GM12878 (cell line): ENCODE measurements at regions not wholly inside any gene's neighbourhood (a gene's known extent, or its start where the extent isn't known, plus 50 kb on each side); places are given as distances from the start of the nearest gene placed in this dataset.

ENCODE experiments used
- ATAC-seq: fragments of 200-7000 bp; cut with Tn5 transposase; 3 replicates; pipeline ENCODE4 v1.9.1; 2020; ENCODE audit warnings: mild to moderate bottlenecking, moderate library complexity
- BruUV-seq: library from RNA; stranded (reverse); fragments of 400-500 nt; replicated peaks from 2 replicates; lab custom pipeline; 2021; lab: Mats Ljungman, UMichigan
- CTCF ChIA-PET: fragments of 300-600 bp; sonication (Branson Sonifier 250); formaldehyde crosslinking; extraction: SDS; loops from one replicate; lab custom pipeline; 2021; ENCODE audit warnings: inconsistent platforms; lab: Yijun Ruan, JAX
- POLR2A ChIA-PET: fragments of 350-600 bp; formaldehyde crosslinking; extraction: SDS; loops from one replicate; lab custom pipeline; 2021; ENCODE audit warnings: inconsistent platforms; lab: Charles Lee
- RAD21 ChIA-PET: fragments of 300-600 bp; sonication (Branson Sonifier 250); formaldehyde crosslinking; loops from one replicate; lab custom pipeline; 2023; ENCODE audit warnings: antibody characterized with exemption; ENCODE audit not compliant: unreplicated experiment; lab: Charles Lee
- SMC1A ChIA-PET: fragments of 300-600 bp; sonication (Branson Sonifier 250); formaldehyde crosslinking; loops from one replicate; lab custom pipeline; 2023; ENCODE audit not compliant: unreplicated experiment, uncharacterized antibody; lab: Charles Lee
- DNase-seq: peaks from one replicate; pipeline ENCODE4 v3.0.0-alpha.2; 2011; ENCODE audit warnings: low read depth, low spot score
- FAIRE-seq: peaks from 3 replicates; lab custom pipeline; 2011; peaks lifted over from hg19 to GRCh38; lab: Jason Lieb, UNC
- H2AFZ ChIP-seq: 2 replicates; pipeline ENCODE4 v1.6.0; 2011; ENCODE audit warnings: low read depth, low read length, control low read depth; ENCODE audit not compliant: control insufficient read depth
- H3K27ac ChIP-seq: 2 replicates; pipeline ENCODE4 v1.5.1; 2011; ENCODE audit warnings: control low read depth; ENCODE audit not compliant: control insufficient read depth, insufficient read depth
- H3K27me3 ChIP-seq, 2 experiments: replicated peaks in 1 of 2; 2 replicates each; pipeline versions ENCODE4 v1.6.0 to v1.6.1; 2011; ENCODE audit warnings: low read length in 1 of 2; ENCODE audit not compliant: control insufficient read depth in 2 of 2, insufficient read depth in 2 of 2
- H3K36me3 ChIP-seq, 2 experiments: 2 replicates each; pipeline ENCODE4 v1.5.1; 2011; ENCODE audit warnings: low read length in 1 of 2; ENCODE audit not compliant: control insufficient read depth in 2 of 2, insufficient read depth in 2 of 2
- H3K4me1 ChIP-seq: 2 replicates; pipeline ENCODE4 v1.6.1; 2011; ENCODE audit warnings: mild to moderate bottlenecking, low read length, moderate library complexity, mixed read lengths; ENCODE audit not compliant: control insufficient read depth, insufficient read depth
- H3K4me2 ChIP-seq: 2 replicates; pipeline ENCODE4 v1.6.0; 2011; ENCODE audit warnings: control low read depth; ENCODE audit not compliant: control insufficient read depth, insufficient read depth
- H3K4me3 ChIP-seq: fragments of 200-600 bp; sonication (generic); 2 replicates; pipeline ENCODE4 v1.5.1; 2016
- H3K79me2 ChIP-seq: 2 replicates; pipeline ENCODE4 v1.6.0; 2011; ENCODE audit warnings: low read length; ENCODE audit not compliant: control insufficient read depth, insufficient read depth
- H3K9ac ChIP-seq: 2 replicates; pipeline ENCODE4 v1.8.0; 2011; ENCODE audit warnings: low read length, control low read depth, mixed read lengths; ENCODE audit not compliant: control insufficient read depth, insufficient read depth
- H3K9me3 ChIP-seq: replicated peaks from 3 replicates; pipeline ENCODE4 v1.5.1; 2011; ENCODE audit warnings: mild to moderate bottlenecking, low read length; ENCODE audit not compliant: control insufficient read depth, insufficient read depth
- H4K20me1 ChIP-seq: 2 replicates; pipeline ENCODE4 v1.6.0; 2011; ENCODE audit not compliant: control insufficient read depth, insufficient read depth
- BCLAF1 ChIP-seq: fragments of 450-650 bp; IDR thresholded peaks from 2 replicates; pipeline ENCODE4 v1.6.1; 2017; ENCODE audit warnings: antibody characterized with exemption, mild to moderate bottlenecking, moderate library complexity
- ESRRA ChIP-seq: IDR thresholded peaks from 2 replicates; pipeline ENCODE4 v1.6.1; 2012; ENCODE audit warnings: mild to moderate bottlenecking, low read length, improper control_type of control experiment
- GABPA ChIP-seq: IDR thresholded peaks from 2 replicates; pipeline ENCODE4 v1.6.1; 2014; ENCODE audit warnings: antibody characterized with exemption, low read depth, mild to moderate bottlenecking, inconsistent platforms
- HSF1 ChIP-seq: fragments of 150-350 bp; IDR thresholded peaks from 2 replicates; pipeline ENCODE4 v1.6.1; 2014; ENCODE audit warnings: mild to moderate bottlenecking, low read depth, low read length
- MYB ChIP-seq: fragments of 150-350 bp; IDR thresholded peaks from 2 replicates; pipeline ENCODE4 v1.6.1; 2014; ENCODE audit warnings: mild to moderate bottlenecking, low read depth, low read length, borderline replicate concordance
- NKRF ChIP-seq: fragments of 450-650 bp; conservative IDR thresholded peaks from 2 replicates; pipeline ENCODE4 v1.6.1; 2017; ENCODE audit warnings: mild to moderate bottlenecking, moderate library complexity
- PAX8 ChIP-seq: fragments of 450-650 bp; IDR thresholded peaks from 2 replicates; pipeline ENCODE4 v1.6.1; 2017; ENCODE audit warnings: mild to moderate bottlenecking, moderate library complexity
- PBX3 ChIP-seq: IDR thresholded peaks from 2 replicates; pipeline ENCODE4 v1.6.1; 2011; ENCODE audit warnings: mild to moderate bottlenecking, low read depth, low read length, moderate library complexity; ENCODE audit not compliant: insufficient replicate concordance
- POLR2A ChIP-seq: IDR thresholded peaks from 2 replicates; pipeline ENCODE4 v1.6.1; 2011; ENCODE audit warnings: low read depth, mild to moderate bottlenecking, low read length
- SKIL ChIP-seq: fragments of 450-650 bp; IDR thresholded peaks from 2 replicates; pipeline ENCODE4 v1.6.1; 2017; ENCODE audit warnings: mild to moderate bottlenecking, low read depth, inconsistent platforms; ENCODE audit not compliant: poor library complexity, severe bottlenecking
- SMAD5 ChIP-seq: IDR thresholded peaks from 2 replicates; pipeline ENCODE4 v1.6.1; 2016; ENCODE audit warnings: antibody characterized with exemption, low read depth
- SMC3 ChIP-seq: IDR thresholded peaks from 2 replicates; pipeline ENCODE4 v1.6.1; 2011; ENCODE audit warnings: low read length, improper control_type of control experiment, borderline replicate concordance
- SREBF2 ChIP-seq: IDR thresholded peaks from 2 replicates; pipeline ENCODE4 v1.6.1; 2012; ENCODE audit warnings: mild to moderate bottlenecking, low read length
- TCF12 ChIP-seq: IDR thresholded peaks from 2 replicates; pipeline ENCODE4 v1.6.1; 2011; ENCODE audit warnings: low read depth, mild to moderate bottlenecking, low read length
- YBX1 ChIP-seq: fragments of 450-650 bp; IDR thresholded peaks from 2 replicates; pipeline ENCODE4 v1.6.1; 2016; ENCODE audit warnings: antibody characterized with exemption
- ZBED1 ChIP-seq: IDR thresholded peaks from 2 replicates; pipeline ENCODE4 v1.6.1; 2016; ENCODE audit warnings: borderline replicate concordance
- ZNF274 ChIP-seq: IDR thresholded peaks from one replicate; pipeline ENCODE4 v1.8.0; 2011; ENCODE audit not compliant: insufficient read length, insufficient read depth
- ZSCAN29 ChIP-seq: fragments of 450-650 bp; IDR thresholded peaks from 2 replicates; pipeline ENCODE4 v1.6.1; 2017; ENCODE audit warnings: mild to moderate bottlenecking, moderate library complexity
- WGBS: methylation state at CpG from one replicate; pipeline ENCODE4 v1.1.6; 2016; ENCODE audit warnings: low lambda C conversion rate; ENCODE audit not compliant: insufficient replicate concordance, insufficient coverage; ENCODE audit errors: missing lambda C conversion rate; 5-methylcytosine and 5-hydroxymethylcytosine counted together
- in situ Hi-C: fragments of 300-500 bp; cut with MboI; formaldehyde crosslinking; loops from 9 replicates; pipeline ENCODE4 v1.14.3; 2018; ENCODE audit warnings: mixed read lengths
- intact Hi-C: fragments of 100-400 bp; cut with micrococcal nuclease; formaldehyde crosslinking; loops from one replicate; pipeline ENCODE4 v1.14.2; 2022; ENCODE audit not compliant: unreplicated experiment

GRCh38 chr15:57892181-57892580 is 173.3 kb downstream of the ALDH1A2 start:
- H3K36me3 ChIP-seq: no peaks in the 10 kb centered on the region
- H2AFZ ChIP-seq: no peak overlapping the region
- H4K20me1 ChIP-seq: no peaks in the 10 kb centered on the region
- TF ChIP-seq PAX8 (no peak), POLR2A (no peak), HSF1 (no peak), MYB (no peak), SMAD5 (no peak), SKIL (no peak), GABPA (no peak), ZSCAN29 (no peak), ZBED1 (no peak), NKRF (no peak), TCF12 (no peak), SMC3 (no peak), ZNF274 (no peak), SREBF2 (no peak), PBX3 (no peak), YBX1 (no peak), ESRRA (no peak), BCLAF1 (no peak)
- BruUV-seq: no TSS peak
- H3K79me2 ChIP-seq: no peaks in the 10 kb centered on the region
- H3K4me1 ChIP-seq: no peaks in the 10 kb centered on the region
- H3K9me3 ChIP-seq: no peaks in the 10 kb centered on the region
- no peak overlapping the region for H3K4me3 ChIP-seq
- H3K9ac ChIP-seq: no peak overlapping the region
- no peak for FAIRE-seq
- DNase-seq: no peak
- H3K4me2 ChIP-seq: no peak overlapping the region
- no peak for ATAC-seq
- in situ Hi-C loops (no loop called here), intact Hi-C loops (no loop called here)
- H3K27me3 ChIP-seq: no peaks in the 10 kb centered on the region; a peak in 1 of 4 replicates
- ChIA-PET SMC1A (no interaction called here), RAD21 (no interaction called here), POLR2A (no interaction called here), CTCF (interaction anchor here (1.1 kb wide), 1 partner anchor 179 kb away, joined by 3 read pairs; no protein-coding TSS in a partner anchor)
- no peak overlapping the region for H3K27ac ChIP-seq
- 44% methylated on average over 1 of the region's 1 CpG for WGBS
